ENCODE measurements at regions not wholly inside any gene's neighbourhood (a gene's known extent, or its start where the extent isn't known, plus 50 kb on each side); places are given as distances from the start of the nearest gene placed in this dataset.

- Histone ChIP-seq H3K4me3 (ENCODE audit: low read length, poor library complexity, severe bottlenecking) (no peak overlapping the region), H3K9me2 (replicated peaks; ENCODE audit: low read depth, low read length) (no peaks in the 10 kb centered on the region), H3K27me3 (ENCODE audit: insufficient read depth, low read length, poor library complexity, severe bottlenecking) (no peaks in the 10 kb centered on the region), H3K79me2 (ENCODE audit: insufficient read depth, low read length) (no peaks in the 10 kb centered on the region), H3K9ac (ENCODE audit: low read depth, low read length, poor library complexity, severe bottlenecking) (no peak overlapping the region), H3K4me2 (ENCODE audit: low read depth, low read length, poor library complexity, severe bottlenecking) (no peak overlapping the region), H3K4me1 (ENCODE audit: insufficient read depth, low read length, poor library complexity, severe bottlenecking) (no peaks in the 10 kb centered on the region), H3F3A (ENCODE audit: low read depth) (no peaks in the 10 kb centered on the region), H3K36me3 (ENCODE audit: insufficient read depth, low read length) (no peaks in the 10 kb centered on the region), H3K9me3 (ENCODE audit: insufficient read depth, low read depth, low read length) (no peaks in the 10 kb centered on the region), H4K20me1 (ENCODE audit: insufficient read depth, low read length, poor library complexity, severe bottlenecking) (no peaks in the 10 kb centered on the region), H2AFZ (ENCODE audit: low read length) (no peak overlapping the region)
- TF ChIP-seq, protein P1, sequence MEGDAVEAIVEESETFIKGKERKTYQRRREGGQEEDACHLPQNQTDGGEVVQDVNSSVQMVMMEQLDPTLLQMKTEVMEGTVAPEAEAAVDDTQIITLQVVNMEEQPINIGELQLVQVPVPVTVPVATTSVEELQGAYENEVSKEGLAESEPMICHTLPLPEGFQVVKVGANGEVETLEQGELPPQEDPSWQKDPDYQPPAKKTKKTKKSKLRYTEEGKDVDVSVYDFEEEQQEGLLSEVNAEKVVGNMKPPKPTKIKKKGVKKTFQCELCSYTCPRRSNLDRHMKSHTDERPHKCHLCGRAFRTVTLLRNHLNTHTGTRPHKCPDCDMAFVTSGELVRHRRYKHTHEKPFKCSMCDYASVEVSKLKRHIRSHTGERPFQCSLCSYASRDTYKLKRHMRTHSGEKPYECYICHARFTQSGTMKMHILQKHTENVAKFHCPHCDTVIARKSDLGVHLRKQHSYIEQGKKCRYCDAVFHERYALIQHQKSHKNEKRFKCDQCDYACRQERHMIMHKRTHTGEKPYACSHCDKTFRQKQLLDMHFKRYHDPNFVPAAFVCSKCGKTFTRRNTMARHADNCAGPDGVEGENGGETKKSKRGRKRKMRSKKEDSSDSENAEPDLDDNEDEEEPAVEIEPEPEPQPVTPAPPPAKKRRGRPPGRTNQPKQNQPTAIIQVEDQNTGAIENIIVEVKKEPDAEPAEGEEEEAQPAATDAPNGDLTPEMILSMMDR (conservative IDR thresholded peaks at IDR 0.05; ENCODE audit: low read length), result 0 out of 2 replicates have a peak, but pooled peaks have one; percentile 14
- TF ChIP-seq EZH2phosphoT487 (IDR thresholded peaks at IDR 0.05; ENCODE audit: borderline replicate concordance), result no peak
Observed at GRCh38 chr15:66948294-66948693, 117.1 kb upstream of the SMAD3 start.

DNA sequence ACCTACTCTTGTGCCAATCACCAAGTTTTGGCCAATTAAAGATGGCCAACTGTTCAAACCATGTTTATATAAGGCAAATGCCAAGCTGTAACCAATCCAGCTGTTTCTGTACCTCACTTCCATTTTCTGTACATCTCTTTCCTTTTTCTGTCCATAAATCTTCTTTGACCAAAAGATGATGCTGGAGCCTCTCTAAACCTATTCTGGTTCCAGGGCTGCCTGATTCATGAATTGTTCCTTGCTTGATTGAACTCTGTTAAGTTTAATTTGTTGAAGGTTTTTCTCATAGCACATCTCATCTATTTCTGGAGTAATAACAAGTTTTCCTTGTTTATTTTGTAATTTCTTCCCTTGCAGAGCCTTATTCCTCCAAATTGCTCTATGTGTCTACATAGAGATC lies 115.3 kb upstream of the SMAD3 start:
- no peaks in the 10 kb centered on the region for H3K9me2 ChIP-seq (replicated peaks; ENCODE audit: low read depth, low read length)
- no peak for TF ChIP-seq EZH2phosphoT487 (IDR thresholded peaks at IDR 0.05; ENCODE audit: borderline replicate concordance)
- TF ChIP-seq, protein P1 (conservative IDR thresholded peaks at IDR 0.05; ENCODE audit: low read length), result no peak
- no peaks in the 10 kb centered on the region for H4K20me1 ChIP-seq (ENCODE audit: insufficient read depth, low read length, poor library complexity, severe bottlenecking)
- H3K36me3 ChIP-seq (ENCODE audit: insufficient read depth, low read length), result no peaks in the 10 kb centered on the region
- H3K4me2 ChIP-seq (ENCODE audit: low read depth, low read length, poor library complexity, severe bottlenecking), result no peak overlapping the region
- H3K79me2 ChIP-seq (ENCODE audit: insufficient read depth, low read length), result no peaks in the 10 kb centered on the region
- no peak overlapping the region for H3K4me3 ChIP-seq (ENCODE audit: low read length, poor library complexity, severe bottlenecking)
- no peak overlapping the region; the same call in 1 of the 2 replicates for H2AFZ ChIP-seq (ENCODE audit: low read length)
- no peaks in the 10 kb centered on the region for H3K4me1 ChIP-seq (ENCODE audit: insufficient read depth, low read length, poor library complexity, severe bottlenecking)
- H3K9ac ChIP-seq (ENCODE audit: low read depth, low read length, poor library complexity, severe bottlenecking), result no peak overlapping the region
- no peaks in the 10 kb centered on the region for H3K9me3 ChIP-seq (ENCODE audit: insufficient read depth, low read depth, low read length)
- no peaks in the 10 kb centered on the region for H3K27me3 ChIP-seq (ENCODE audit: insufficient read depth, low read length, poor library complexity, severe bottlenecking)
- H3F3A ChIP-seq (ENCODE audit: low read depth), result no peaks in the 10 kb centered on the region

GRCh38 chr15:66951531-66952320 lies 113.7 kb upstream of the SMAD3 start:
- TF ChIP-seq EZH2phosphoT487 (IDR thresholded peaks at IDR 0.05; ENCODE audit: borderline replicate concordance), result no peak
- TF ChIP-seq, protein P1 (conservative IDR thresholded peaks at IDR 0.05; ENCODE audit: low read length), result no peak
- no peak overlapping the region for H3K9ac ChIP-seq (ENCODE audit: low read depth, low read length, poor library complexity, severe bottlenecking)
- no peaks in the 10 kb centered on the region for H3F3A ChIP-seq (ENCODE audit: low read depth)
- no peak overlapping the region for H3K4me3 ChIP-seq (ENCODE audit: low read length, poor library complexity, severe bottlenecking)
- no peak overlapping the region for H2AFZ ChIP-seq (ENCODE audit: low read length)
- H3K4me1 ChIP-seq (ENCODE audit: insufficient read depth, low read length, poor library complexity, severe bottlenecking), result no peaks in the 10 kb centered on the region
- H3K4me2 ChIP-seq (ENCODE audit: low read depth, low read length, poor library complexity, severe bottlenecking), result no peak overlapping the region
- no peaks in the 10 kb centered on the region for H3K27me3 ChIP-seq (ENCODE audit: insufficient read depth, low read length, poor library complexity, severe bottlenecking)
- no peaks in the 10 kb centered on the region for H3K9me2 ChIP-seq (replicated peaks; ENCODE audit: low read depth, low read length)
- H3K36me3 ChIP-seq (ENCODE audit: insufficient read depth, low read length), result no peaks in the 10 kb centered on the region
- no peaks in the 10 kb centered on the region for H3K9me3 ChIP-seq (ENCODE audit: insufficient read depth, low read depth, low read length)
- H3K79me2 ChIP-seq (ENCODE audit: insufficient read depth, low read length), result no peaks in the 10 kb centered on the region
- H4K20me1 ChIP-seq (ENCODE audit: insufficient read depth, low read length, poor library complexity, severe bottlenecking), result no peaks in the 10 kb centered on the region
